Amygdala (tissue), 56 donors: ENCODE measurements at regions not wholly inside any gene's neighbourhood (a gene's known extent, or its start where the extent isn't known, plus 50 kb on each side); places are given as distances from the start of the nearest gene placed in this dataset.

Experiments used
- DNase-seq, 56 donors: peaks; one replicate each; lab custom pipeline; 2025; lab: John Stamatoyannopoulos, UW

GRCh38 chrX:51798701-51799100, 55.5 kb downstream of the GSPT2 start:
- no peak for DNase-seq

DNA sequence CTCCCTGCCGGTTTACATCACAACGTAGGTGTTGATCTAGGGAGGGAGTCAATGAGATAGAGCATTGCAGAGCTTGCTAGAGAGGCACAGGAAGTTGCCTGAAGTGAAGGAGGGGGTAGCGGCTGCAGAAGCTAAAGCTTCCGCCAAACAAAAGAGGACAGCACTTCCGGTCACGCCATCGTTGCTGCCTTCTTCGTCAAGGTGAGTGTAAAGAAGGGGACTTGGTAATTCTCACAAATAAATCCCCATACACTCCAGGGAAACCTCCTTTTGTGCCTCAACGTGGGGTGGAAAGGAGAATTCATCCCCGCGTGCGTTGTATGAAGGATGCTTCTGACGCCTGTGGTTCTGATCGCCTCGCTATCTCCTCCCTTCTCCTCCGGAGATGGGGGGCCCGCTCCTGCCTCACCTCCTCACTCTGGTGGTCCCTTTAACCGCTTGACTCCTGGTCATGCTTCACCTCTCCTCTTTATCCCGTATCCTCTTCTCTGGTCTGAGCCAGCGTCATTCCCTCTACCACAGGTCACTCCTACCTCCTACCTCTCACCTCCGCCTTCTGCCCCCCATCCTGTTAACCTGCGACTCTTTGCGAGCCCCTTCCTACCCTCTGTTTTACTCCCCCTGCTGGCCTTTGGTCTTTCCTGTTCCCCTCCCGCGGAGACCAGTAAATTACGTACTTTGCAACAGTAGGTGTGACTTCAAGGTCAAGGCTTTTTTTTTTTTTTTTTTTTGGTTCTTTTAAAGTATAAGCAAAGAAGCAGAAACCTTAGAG, 59.9 kb downstream of the GSPT2 start:
- peak in 48 of 56 donors; percentile 0 to 70 (median 14) for DNase-seq

DNA sequence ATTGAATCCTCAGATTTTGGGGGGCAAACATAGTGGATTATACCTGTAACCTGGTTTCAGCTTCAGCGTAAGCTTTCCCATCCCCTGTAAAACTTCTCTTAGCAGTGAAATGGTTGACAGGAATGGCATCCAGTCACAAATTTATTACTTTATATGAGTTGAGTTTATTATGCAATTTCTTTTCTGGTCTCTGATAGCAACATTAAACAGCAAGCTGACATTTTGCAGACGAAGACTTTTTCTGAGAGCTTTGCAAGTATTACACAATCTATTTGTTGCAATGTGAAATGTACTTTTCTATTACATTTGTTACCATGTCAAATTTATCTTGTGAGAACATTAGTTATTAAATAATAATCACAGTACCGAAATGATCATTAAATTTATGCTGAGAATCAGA, 60.6 kb downstream of the GSPT2 start:
- DNase-seq = no peak

GRCh38 chrX:51804741-51805140, 61.5 kb downstream of the GSPT2 start:
- DNase-seq = no peak

DNA sequence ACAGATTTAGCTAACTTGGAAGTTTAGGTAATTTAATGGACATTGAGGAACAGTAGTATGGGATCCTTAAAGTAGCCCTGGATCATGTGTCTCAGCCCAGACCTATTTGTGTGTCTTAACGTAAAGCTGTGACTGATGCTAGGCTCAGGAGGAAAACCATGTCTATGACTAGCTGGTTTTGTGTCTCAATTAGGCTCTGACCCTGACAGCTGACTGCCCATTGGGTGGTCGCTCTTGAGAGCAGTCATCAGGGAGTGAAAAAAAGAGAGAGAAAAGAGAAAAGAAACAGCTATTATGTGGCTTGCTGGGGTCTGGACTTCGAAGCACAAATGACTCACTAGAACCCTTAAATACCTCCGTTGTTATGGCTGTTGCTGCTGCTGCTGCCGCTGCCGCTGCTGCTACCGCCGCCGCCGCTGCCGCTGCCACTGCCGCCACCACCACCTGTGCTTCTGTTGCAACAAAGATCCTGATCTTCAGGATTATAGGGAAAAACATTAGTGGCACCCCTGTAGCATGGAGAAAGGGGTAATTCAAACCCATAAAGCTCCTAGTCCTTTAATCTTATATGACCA, 70.7 kb downstream of the GSPT2 start:
- no peak for DNase-seq

DNA sequence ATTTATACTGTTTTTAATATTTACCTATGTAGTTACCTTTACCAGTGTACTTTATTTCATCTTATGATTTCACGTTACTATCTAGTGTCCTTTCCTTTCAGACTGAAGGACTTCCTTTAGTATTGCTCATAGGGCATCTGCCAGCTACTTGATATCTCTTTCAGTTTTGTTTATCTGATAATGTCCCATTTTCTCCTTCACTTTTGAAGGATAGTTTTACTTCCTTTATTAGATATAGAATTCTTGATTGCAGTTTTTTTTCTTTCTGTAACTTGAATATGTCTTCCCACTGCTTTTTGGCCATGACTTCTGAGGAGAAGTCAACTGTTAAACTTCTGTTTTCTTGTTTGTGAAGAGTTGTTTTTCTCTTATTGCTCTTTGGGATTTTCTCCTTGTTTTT, 69.4 kb upstream of the MAGED1 start:
- no peak for DNase-seq

- DNase-seq = no peak
Observed at GRCh38 chrX:51825436-51825835, 68.0 kb upstream of the MAGED1 start.

- no peak for DNase-seq
Observed at GRCh38 chrX:51834076-51834475, 59.3 kb upstream of the MAGED1 start.

- no peak for DNase-seq
Observed at GRCh38 chrX:51836823-51837222, 56.6 kb upstream of the MAGED1 start.

DNA sequence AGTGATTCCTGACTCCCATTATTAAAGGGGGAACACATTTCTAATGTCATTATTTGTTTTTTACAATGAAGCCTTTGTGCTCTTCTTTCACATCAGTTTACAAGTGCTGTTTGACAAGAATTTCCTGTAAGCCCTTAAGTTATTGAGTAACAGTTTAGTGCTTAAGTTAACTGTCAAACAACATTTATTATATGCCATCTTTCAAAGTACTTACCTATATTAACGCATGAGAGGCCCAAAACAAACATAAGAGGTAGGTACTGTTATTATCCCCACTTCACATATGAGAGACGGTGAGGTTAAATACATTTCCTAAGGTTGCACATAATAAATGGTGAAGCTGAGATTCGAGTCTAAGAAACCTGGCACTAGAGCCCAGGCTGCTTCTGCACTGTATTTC, 56.0 kb upstream of the MAGED1 start:
- DNase-seq = no peak

DNA sequence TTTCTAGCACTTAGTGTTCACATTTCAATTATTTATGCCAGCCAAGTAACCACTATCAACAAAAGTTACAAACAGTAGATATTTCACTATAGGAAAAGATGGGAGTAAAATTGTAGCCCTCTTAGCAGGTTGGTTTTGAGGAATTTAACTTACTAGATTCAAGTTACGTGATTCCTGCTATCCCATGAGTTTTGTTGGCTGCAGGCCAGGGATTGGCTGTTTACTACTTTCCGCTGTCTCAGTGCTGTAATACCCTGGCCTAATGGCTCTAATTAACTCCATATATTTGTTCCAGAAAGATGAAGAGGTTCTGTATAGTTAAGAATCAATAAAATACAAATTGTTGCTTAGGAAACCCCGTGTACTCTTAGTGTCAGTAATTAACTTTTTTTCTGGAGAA, 55.5 kb upstream of the MAGED1 start:
- DNase-seq = peak in 12 of 56 donors; percentile 0 to 38 (median 2)
